Cardiac muscle cell (in vitro differentiated cells and primary cell): ENCODE measurements at regions not wholly inside any gene's neighbourhood (a gene's known extent, or its start where the extent isn't known, plus 50 kb on each side); places are given as distances from the start of the nearest gene placed in this dataset.

Experiments used
- DNase-seq, 2 donors: peaks; one replicate each; pipeline versions ENCODE4 v3.0.0 to v3.0.0-alpha.2; 2010 to 2017; ENCODE audit warnings: low read depth in 1 of 2, low spot score in 1 of 2
- H3K27ac ChIP-seq: fragments of 200-600 bp; sonication (generic); 2 replicates; pipeline ENCODE4 v1.5.1; 2016
- H3K27me3 ChIP-seq: fragments of 200-600 bp; sonication (generic); 2 replicates; pipeline ENCODE4 v1.6.0; 2016; ENCODE audit warnings: control low read depth
- H3K36me3 ChIP-seq: fragments of 200-600 bp; sonication (generic); 2 replicates; pipeline ENCODE4 v1.5.1; 2016; ENCODE audit warnings: control low read depth
- H3K4me1 ChIP-seq: fragments of 200-600 bp; sonication (generic); 2 replicates; pipeline ENCODE4 v1.8.1; 2017; ENCODE audit warnings: low read depth, mild to moderate bottlenecking, mixed run types
- H3K4me3 ChIP-seq: fragments of 200-600 bp; sonication (generic); 2 replicates; pipeline ENCODE4 v1.5.1; 2016; ENCODE audit warnings: mild to moderate bottlenecking
- H3K9me3 ChIP-seq: fragments of 200-600 bp; sonication (generic); 2 replicates; pipeline ENCODE4 v1.5.1; 2017; ENCODE audit warnings: low read depth, mild to moderate bottlenecking, control low read depth
- CTCF ChIP-seq: IDR thresholded peaks from 2 replicates; pipeline ENCODE4 v1.5.1; 2012; ENCODE audit warnings: low read depth, mild to moderate bottlenecking, low read length

GRCh38 chr5:162520878-162521277, 453.3 kb downstream of the GABRG2 start:
- no peak overlapping the region for H3K4me3 ChIP-seq
- no peaks in the 10 kb centered on the region for H3K27me3 ChIP-seq
- H3K36me3 ChIP-seq, result no peaks in the 10 kb centered on the region
- H3K4me1 ChIP-seq, result no peaks in the 10 kb centered on the region
- TF ChIP-seq CTCF, result no peak
- H3K27ac ChIP-seq, result no peak overlapping the region
- DNase-seq, result no peak
- H3K9me3 ChIP-seq, result no peaks in the 10 kb centered on the region

GRCh38 chr5:162529209-162529608, 461.6 kb downstream of the GABRG2 start:
- DNase-seq, result no peak
- no peaks in the 10 kb centered on the region for H3K4me1 ChIP-seq
- H3K4me3 ChIP-seq, result no peak overlapping the region
- TF ChIP-seq CTCF, result no peak
- H3K36me3 ChIP-seq, result no peaks in the 10 kb centered on the region
- no peaks in the 10 kb centered on the region for H3K9me3 ChIP-seq
- no peak overlapping the region for H3K27ac ChIP-seq
- H3K27me3 ChIP-seq, result no peaks in the 10 kb centered on the region

- no peak for TF ChIP-seq CTCF
- Histone ChIP-seq H3K4me1 (no peaks in the 10 kb centered on the region), H3K36me3 (no peaks in the 10 kb centered on the region), H3K9me3 (no peaks in the 10 kb centered on the region), H3K4me3 (no peak overlapping the region), H3K27me3 (no peaks in the 10 kb centered on the region), H3K27ac (no peak overlapping the region)
- no peak for DNase-seq
These were observed 462.3 kb downstream of the GABRG2 start for GRCh38 chr5:162529886-162530285.

- no peak for TF ChIP-seq CTCF
- Histone ChIP-seq H3K27ac (no peak overlapping the region), H3K27me3 (no peaks in the 10 kb centered on the region), H3K4me3 (no peak overlapping the region), H3K36me3 (no peaks in the 10 kb centered on the region), H3K4me1 (no peaks in the 10 kb centered on the region), H3K9me3 (no peaks in the 10 kb centered on the region)
- DNase-seq, result no peak
These were observed 475.9 kb downstream of the GABRG2 start for GRCh38 chr5:162543437-162543836.

- TF ChIP-seq CTCF, result no peak
- Histone ChIP-seq H3K27ac (no peak overlapping the region), H3K36me3 (no peaks in the 10 kb centered on the region), H3K27me3 (no peaks in the 10 kb centered on the region), H3K4me3 (no peak overlapping the region), H3K4me1 (no peaks in the 10 kb centered on the region), H3K9me3 (no peaks in the 10 kb centered on the region)
- no peak for DNase-seq
These were observed 477.3 kb downstream of the GABRG2 start for GRCh38 chr5:162544905-162545304.

- TF ChIP-seq CTCF, result no peak
- Histone ChIP-seq H3K27ac (no peak overlapping the region), H3K36me3 (no peaks in the 10 kb centered on the region), H3K27me3 (no peaks in the 10 kb centered on the region), H3K4me1 (no peaks in the 10 kb centered on the region), H3K4me3 (no peak overlapping the region), H3K9me3 (no peaks in the 10 kb centered on the region)
- DNase-seq, result no peak
These were observed 482.7 kb downstream of the GABRG2 start for GRCh38 chr5:162550236-162550635.
